D721Med (cell line): ENCODE measurements at regions not wholly inside any gene's neighbourhood (a gene's known extent, or its start where the extent isn't known, plus 50 kb on each side); places are given as distances from the start of the nearest gene placed in this dataset.

Experiments
- DNase-seq: peaks from one replicate; pipeline ENCODE4 v3.0.0; 2011; ENCODE audit warnings: low spot score; ENCODE audit not compliant: insufficient read length
- FAIRE-seq: peaks from 2 replicates; lab custom pipeline; 2011; peaks lifted over from hg19 to GRCh38; lab: Jason Lieb, UNC
- TF ChIP-seq, protein P1 (sequence below): IDR thresholded peaks from 2 replicates; pipeline ENCODE4 v1.5.1; 2012; ENCODE audit warnings: mild to moderate bottlenecking, control low read depth; ENCODE audit not compliant: insufficient read depth; ENCODE audit errors: missing control alignments

DNA sequence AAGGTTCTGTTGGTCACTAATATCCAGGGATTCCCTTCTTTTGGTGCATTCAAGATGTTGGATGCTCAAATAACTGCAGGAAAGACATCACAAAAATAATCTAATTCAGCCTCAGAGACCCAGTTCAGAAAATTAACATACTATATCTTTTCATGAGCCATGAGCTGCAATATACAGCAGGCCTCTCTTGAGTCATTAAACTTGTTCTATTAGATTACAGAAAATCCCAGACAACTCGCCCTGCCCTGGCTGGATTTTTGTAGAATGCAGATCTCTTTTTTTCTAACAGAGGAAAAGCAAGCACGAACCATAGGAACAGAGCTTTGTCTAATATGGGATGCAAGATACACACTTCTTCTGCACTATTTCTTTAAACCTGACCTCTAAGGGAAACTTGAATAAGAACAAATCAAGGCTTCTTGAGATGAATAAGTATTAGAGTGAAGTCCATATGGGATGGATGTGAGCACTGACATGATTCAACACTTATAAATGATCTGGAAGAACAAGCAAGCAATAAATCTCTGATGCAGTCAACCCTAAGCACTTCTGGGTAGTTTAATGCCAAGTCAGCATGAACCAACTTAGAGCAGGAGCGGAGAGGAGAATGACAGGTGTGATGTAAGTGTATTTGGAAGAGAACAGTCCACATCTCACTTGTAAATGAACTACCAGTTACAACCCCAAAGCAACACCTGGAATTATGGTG lies 70.7 kb upstream of the GNAO1 start:
- no peak for DNase-seq
- TF ChIP-seq, protein P1, sequence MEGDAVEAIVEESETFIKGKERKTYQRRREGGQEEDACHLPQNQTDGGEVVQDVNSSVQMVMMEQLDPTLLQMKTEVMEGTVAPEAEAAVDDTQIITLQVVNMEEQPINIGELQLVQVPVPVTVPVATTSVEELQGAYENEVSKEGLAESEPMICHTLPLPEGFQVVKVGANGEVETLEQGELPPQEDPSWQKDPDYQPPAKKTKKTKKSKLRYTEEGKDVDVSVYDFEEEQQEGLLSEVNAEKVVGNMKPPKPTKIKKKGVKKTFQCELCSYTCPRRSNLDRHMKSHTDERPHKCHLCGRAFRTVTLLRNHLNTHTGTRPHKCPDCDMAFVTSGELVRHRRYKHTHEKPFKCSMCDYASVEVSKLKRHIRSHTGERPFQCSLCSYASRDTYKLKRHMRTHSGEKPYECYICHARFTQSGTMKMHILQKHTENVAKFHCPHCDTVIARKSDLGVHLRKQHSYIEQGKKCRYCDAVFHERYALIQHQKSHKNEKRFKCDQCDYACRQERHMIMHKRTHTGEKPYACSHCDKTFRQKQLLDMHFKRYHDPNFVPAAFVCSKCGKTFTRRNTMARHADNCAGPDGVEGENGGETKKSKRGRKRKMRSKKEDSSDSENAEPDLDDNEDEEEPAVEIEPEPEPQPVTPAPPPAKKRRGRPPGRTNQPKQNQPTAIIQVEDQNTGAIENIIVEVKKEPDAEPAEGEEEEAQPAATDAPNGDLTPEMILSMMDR: no peak
- FAIRE-seq: no peak

DNA sequence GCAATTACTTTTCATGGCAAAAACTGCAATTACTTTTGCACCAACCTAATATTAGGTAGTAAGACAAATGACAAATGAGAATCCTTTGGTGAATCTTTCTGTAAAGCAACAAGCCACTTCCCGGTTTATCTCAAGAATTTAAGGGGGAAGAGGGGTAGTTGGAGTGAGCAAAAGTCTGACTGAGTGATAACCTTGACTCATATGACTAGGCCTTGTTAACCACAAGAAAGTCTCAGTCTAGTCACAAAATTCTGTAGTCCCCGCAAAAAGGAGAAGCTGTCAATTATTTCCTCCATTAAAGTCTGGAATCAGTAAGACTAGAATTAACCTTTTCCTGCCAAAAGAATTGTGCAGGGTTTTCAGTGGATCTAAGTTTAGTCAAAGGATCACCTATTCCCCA lies 72.2 kb upstream of the GNAO1 start:
- FAIRE-seq (no peak), DNase-seq (no peak)
- TF ChIP-seq, protein P1: no peak

DNA sequence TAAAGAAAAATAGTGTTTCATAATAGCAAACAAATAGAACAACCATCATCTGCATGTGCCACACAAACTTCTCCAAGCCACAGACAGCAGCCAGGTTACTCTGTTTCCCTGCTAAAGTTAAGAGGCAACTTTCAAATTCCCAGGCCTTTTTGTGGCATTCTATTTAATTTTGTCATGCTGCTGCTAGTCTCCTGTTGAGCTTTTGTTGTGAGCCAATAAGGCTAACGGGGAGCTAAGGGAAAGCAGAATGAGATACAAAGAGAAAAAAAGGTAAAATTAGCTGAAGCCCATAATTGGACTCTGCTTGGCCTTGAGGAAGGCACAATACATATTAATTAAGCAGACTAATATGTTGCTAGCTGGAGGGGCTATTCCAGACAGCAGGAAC lies 74.7 kb upstream of the GNAO1 start:
- FAIRE-seq (no peak), DNase-seq (no peak)
- TF ChIP-seq, protein P1: no peak

DNA sequence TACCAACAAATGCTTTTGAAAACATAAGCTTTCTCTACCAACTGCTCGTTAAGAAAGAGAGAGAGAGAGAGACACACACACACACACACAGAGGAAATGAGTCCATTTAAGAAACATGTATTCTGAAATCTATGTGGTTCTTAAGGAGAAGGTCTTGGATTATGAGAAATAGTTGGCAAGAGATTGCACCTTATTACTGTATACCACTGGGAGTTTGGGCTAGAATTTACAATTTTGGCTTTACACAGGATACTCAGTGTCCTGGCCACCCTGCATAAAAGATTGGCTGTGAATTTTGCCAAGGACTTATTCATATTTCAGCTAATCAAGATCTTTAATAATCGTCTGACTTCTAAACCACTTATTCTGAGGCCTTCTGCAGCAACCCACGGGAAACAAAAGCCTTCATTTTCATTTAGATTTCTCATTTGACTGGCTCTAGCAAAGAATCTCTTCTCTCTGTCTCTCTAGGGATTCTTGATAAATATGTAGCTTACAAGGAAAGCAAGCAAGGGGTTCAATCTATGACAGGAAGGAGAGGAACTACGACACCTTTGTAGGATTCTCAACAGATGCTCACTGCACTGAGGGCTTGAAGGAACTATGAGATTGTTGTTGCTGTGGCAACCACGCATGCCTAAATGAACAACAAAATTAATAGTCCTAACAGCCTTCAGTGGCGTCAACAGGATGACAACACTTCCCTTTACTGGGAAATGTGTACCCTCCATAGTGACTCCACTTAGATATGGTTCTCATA lies 75.3 kb upstream of the GNAO1 start:
- FAIRE-seq: no peak
- TF ChIP-seq, protein P1: no peak
- DNase-seq: no peak

DNA sequence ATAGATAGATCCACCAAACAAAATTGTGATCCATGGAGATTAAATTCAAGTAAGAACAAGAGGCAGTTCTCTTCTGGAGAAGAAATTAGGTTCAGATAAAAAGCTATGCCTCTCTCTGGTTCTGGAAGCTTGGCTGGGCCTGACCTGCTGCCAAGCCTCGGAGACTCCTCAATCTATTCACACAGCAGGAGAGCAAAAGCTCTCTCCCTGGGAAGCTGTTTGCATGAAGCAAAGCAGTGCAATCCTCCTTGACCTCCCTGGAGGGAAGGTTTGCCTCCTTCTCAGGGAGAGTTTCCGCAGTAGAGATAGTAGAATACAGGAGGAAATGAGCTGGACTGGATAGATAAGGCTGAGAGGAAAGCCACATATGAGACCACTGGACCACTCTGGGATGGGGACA lies 78.1 kb upstream of the GNAO1 start:
- DNase-seq (no peak), FAIRE-seq (no peak)
- TF ChIP-seq, protein P1: no peak

DNA sequence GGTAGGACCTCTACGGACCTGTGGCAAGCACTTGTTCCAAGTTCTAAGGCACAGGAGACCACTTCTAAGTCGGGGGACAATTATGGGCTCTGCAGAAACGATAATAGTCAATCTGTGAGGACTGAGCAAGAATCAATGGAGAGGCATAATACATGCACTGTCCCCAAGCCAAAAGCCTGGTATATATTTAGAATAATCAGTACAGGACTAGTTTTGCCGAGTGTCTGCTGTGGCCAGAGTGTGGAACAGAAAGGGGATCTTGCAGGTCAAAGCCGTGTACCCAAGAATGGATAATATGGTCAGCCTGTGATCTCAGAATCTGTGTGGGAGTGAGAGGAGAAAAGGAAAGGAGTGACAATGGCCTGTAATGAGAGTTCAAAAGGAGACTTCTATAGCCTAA lies 80.2 kb upstream of the GNAO1 start:
- no peak for DNase-seq
- TF ChIP-seq, protein P1: no peak

DNA sequence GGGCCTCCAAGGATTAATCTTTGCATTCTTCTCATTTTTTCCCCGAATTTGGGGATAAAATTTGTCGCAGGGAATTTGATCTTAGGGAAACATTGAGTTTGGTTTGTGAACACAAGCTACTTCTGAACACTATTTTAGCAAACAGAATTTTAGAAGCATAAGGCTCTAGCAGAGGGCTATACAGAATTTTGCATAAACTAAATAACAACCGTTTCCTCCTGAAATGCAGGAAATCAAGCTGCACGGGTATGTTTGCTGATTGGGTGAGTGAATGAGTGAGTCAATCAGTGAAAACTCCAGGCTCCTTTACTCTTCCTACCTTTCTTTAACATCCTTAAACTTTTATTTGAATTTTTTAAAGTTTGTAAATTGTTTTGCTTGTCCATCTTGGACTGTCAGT lies 81.3 kb upstream of the GNAO1 start:
- TF ChIP-seq, protein P1: no peak
- no peak for DNase-seq
- no peak for FAIRE-seq

More for the DNA sequence above, 80.2 kb upstream of the GNAO1 start:
- no peak for FAIRE-seq
